GM06990 (cell line): ENCODE measurements at regions not wholly inside any gene's neighbourhood (a gene's known extent, or its start where the extent isn't known, plus 50 kb on each side); places are given as distances from the start of the nearest gene placed in this dataset.

Experiments
- DNase-seq: peaks from one replicate; pipeline ENCODE4 v3.0.0-alpha.2; 2011; ENCODE audit not compliant: insufficient read length; ENCODE audit errors: extremely low read depth
- H3K27me3 ChIP-seq: replicated peaks from 2 replicates; pipeline ENCODE4 v1.6.0; 2011; ENCODE audit warnings: low read length; ENCODE audit not compliant: control insufficient read depth, insufficient read depth
- H3K36me3 ChIP-seq: 2 replicates; pipeline ENCODE4 v1.5.1; 2011; ENCODE audit warnings: low read length; ENCODE audit not compliant: control insufficient read depth, insufficient read depth
- H3K4me3 ChIP-seq: replicated peaks from 2 replicates; pipeline ENCODE4 v1.5.1; 2011; ENCODE audit warnings: low read depth, mild to moderate bottlenecking, control low read depth, low read length
- CTCF ChIP-seq: IDR thresholded peaks from 2 replicates; pipeline ENCODE4 v1.5.1; 2011; ENCODE audit warnings: low read length, control low read depth, mild to moderate bottlenecking, inconsistent platforms; ENCODE audit not compliant: insufficient read depth, poor library complexity, severe bottlenecking

DNA sequence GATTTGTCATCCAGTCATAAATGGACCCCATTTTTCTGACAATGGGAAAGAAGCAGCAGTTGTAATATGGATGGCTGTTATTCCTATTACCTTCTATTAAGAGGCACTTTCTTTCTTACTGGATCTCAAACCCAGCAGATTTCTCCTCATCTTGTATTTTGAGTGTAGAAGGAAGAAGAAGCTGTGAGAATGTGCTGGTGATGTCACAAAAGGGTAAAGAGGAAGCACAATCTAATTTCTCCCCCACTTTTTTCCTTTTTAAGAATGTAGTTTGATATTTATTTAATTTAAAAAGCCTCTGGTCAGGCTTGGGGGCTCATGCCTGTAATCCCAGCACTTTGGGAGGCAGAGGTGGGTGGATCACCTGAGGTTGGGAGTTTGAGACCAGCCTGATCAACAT, 100.0 kb upstream of the JARID2 start:
- TF ChIP-seq CTCF, result no peak
- Histone ChIP-seq H3K4me3 (no peak overlapping the region), H3K36me3 (no peaks in the 10 kb centered on the region), H3K27me3 (no peaks in the 10 kb centered on the region)
- no peak for DNase-seq

- TF ChIP-seq CTCF, result no peak
- Histone ChIP-seq H3K27me3 (no peaks in the 10 kb centered on the region), H3K4me3 (no peak overlapping the region), H3K36me3 (no peaks in the 10 kb centered on the region)
- DNase-seq, result no peak
These were observed 98.0 kb upstream of the JARID2 start for GRCh38 chr6:15147827-15148226.

GRCh38 chr6:15148356-15148946, 97.4 kb upstream of the JARID2 start:
- Histone ChIP-seq H3K27me3 (no peaks in the 10 kb centered on the region), H3K4me3 (no peak overlapping the region), H3K36me3 (no peaks in the 10 kb centered on the region)
- TF ChIP-seq CTCF, result no peak
- peak; percentile 34 for DNase-seq

GRCh38 chr6:15150207-15150606, 95.7 kb upstream of the JARID2 start:
- no peaks in the 10 kb centered on the region for H3K36me3 ChIP-seq
- no peak overlapping the region for H3K4me3 ChIP-seq
- no peak for DNase-seq
- no peaks in the 10 kb centered on the region for H3K27me3 ChIP-seq
- no peak for TF ChIP-seq CTCF

- TF ChIP-seq CTCF, result no peak
- no peaks in the 10 kb centered on the region for H3K27me3 ChIP-seq
- no peak for DNase-seq
- H3K4me3 ChIP-seq, result no peak overlapping the region
- no peaks in the 10 kb centered on the region for H3K36me3 ChIP-seq
These were observed 93.2 kb upstream of the JARID2 start for GRCh38 chr6:15152700-15153099.

- DNase-seq, result no peak
- Histone ChIP-seq H3K36me3 (no peaks in the 10 kb centered on the region), H3K4me3 (no peak overlapping the region), H3K27me3 (no peaks in the 10 kb centered on the region)
- TF ChIP-seq CTCF, result no peak
These were observed 92.7 kb upstream of the JARID2 start for GRCh38 chr6:15153191-15153590.
